Daoy (cell line): ENCODE measurements at regions not wholly inside any gene's neighbourhood (a gene's known extent, or its start where the extent isn't known, plus 50 kb on each side); places are given as distances from the start of the nearest gene placed in this dataset.
"Not testable (repeated sequence)": the region's sequence is repeated elsewhere in the genome, so short reads cannot be mapped to it uniquely, and the experiment has no call there.

Experiments used
- DNase-seq: peaks from one replicate; pipeline ENCODE4 v3.0.0-alpha.2; 2015; ENCODE audit warnings: low read depth

DNA sequence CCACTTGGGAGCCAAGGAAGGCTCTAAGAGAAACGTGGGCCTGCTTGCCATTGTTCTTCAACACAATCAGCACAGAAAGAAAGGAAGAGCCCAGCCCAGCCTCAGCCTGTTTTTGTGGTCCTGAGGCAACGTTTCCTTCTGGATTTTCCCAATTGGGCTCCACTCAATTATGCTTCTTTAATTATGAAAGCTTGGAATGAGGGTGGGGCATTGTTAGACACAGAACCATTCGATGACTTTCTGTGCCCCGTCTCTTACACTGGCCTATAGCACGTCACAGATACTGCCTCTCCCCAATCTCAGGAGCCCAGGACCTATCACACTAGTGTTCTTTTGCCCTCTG, 207.4 kb downstream of the ZFP36L2 start:
- DNase-seq: no peak

DNA sequence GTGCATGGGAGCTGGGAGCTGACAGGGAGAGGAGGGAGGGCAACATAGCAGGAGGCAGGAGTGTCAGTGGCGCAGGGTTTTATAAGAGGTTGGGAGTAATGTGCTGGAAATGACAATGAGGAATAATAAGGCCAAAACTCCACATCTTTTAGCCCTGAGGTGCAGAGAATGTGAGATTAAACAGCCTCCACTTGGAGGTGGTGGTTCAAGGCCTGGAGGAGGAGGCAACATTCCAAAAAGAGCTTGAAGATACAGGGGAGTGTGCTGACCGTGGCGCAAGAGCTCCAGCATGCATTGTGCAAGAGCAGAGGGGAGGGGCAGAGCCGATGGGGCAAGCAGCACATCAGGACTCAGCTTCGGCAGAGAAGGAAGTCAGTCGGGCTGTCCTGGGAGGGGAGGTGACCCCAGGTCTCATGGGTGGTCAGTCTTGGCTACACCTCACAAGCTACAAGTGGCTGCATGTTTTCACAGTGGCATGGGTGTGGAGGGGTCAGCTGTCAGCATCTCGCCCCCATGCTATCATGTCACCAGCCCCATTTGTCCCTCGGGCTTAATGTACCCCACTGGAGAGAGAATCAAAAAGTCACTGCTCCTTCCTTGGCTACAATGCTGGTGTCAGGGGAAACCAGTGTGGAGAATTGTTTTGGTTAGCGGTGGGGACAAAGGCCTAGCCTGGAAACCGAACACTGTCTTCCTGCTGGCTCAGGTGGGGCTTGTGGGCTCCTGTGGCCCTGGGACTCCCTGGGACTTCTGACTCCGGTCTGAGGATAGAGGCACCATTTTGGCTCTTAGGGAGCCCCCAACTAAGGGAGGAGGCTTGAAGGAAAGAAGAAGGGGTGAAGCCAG, 208.0 kb downstream of the ZFP36L2 start:
- DNase-seq: no peak

DNA sequence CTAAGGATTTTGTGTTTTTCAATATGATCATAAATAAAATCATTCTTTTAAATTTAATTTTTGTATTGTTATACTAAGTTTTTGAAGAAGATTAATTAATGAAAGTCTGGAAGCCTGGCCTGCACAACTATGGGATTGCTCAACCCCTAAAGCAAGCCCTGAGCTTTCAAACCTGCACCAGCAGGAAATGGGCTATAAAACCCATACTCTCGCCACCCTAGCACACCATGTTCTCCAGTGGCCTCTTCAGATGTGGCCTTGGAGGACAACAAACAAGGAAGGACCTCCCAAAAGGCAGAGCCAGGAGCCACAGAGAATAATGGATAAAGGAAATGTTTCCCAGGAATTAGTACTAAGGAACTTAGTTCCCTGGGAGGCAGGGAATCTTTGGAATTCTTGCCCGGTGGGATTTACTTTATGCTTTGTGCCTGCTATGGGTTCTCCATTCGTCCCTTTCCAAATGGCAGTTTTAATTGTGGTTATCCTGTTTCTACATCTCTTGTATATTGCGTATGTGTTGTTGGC, 212.5 kb downstream of the ZFP36L2 start:
- no peak for DNase-seq

DNA sequence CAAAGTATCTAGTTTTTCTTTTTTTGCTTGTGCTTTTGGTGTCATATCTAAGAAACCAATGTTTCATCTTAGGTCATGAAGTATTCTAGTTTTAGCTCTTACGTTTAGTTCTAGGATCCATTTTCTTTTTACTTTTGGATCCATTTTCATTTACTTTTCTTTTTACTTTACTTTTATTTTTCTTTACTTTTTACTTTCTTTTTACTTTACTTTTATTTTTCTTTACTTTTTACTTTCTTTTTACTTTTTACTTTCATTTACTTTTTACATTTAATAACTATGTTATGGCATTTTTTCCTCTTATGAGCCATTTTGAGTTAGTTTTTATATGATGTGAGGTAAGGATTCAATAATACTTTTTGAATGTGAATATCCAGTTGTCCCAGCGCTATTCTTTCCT, 213.4 kb downstream of the ZFP36L2 start:
- DNase-seq: no peak

DNA sequence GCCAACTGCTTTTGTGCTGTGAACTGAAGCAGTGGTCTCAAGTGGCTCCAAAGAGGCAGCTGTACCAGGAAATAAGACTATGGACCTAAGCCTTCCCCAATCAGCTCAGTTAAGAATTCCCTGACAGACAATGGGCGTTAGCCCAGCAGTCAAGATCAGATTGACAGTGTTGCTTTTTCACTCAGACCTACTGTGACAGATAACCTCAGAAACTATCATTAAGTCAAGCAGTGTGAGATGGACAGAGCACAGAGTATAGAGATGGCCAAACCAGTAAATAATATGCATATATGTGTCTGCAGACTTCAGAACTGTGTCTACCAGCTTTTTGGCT, 215.3 kb downstream of the ZFP36L2 start:
- DNase-seq: no peak

DNA sequence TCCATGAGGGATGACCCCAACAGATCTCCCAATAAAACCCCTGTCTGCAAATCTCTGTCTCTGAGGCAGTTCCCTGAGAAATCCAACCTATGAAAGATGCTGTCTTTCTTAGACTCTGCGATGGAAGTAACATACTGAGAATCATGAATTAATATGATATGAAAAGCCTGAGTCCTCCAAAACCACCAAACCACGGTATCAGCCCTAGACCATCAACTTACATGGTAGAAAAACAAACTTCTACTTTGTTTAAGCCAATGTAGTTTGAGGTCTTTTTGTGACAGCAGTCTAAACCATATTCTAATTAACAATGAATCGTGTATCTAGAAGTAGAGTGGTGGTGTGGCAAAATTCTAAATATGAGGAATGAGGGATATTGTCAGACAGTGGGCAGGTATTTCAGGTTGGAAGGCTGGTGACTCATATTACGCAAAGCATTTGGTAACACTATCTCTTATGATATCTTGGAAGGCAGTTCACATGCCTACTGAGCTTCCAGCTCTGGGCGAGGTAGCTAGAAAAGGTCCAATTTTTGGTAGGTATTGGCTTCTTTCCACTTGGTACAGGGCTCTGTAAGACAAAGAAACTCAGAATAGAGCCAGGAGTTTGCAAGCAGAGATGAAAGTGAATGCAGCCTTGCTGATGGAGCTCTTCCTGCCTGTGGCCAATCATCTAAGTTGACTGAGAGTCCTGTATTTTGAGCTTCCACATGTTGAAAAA, 215.8 kb downstream of the ZFP36L2 start:
- no peak for DNase-seq

DNA sequence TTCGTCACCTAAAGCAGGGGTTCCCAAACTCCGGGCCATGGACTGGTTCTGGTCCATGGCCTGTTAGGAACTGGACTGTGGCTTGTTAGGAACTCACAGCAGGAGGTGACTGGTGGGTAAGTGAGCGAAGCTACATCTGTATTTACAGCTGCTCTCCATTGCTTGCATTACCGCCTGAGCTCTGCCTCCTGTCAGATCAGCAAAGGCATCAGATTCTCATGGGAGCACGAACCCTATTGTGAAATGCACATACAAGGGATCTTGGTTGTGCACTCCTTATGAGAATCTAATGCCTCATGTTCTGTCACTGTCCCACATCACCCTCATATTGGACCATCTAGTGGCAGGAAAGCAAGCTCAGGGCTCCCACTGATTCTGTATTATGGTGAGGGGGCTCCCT, 217.0 kb downstream of the ZFP36L2 start:
- no peak for DNase-seq

DNA sequence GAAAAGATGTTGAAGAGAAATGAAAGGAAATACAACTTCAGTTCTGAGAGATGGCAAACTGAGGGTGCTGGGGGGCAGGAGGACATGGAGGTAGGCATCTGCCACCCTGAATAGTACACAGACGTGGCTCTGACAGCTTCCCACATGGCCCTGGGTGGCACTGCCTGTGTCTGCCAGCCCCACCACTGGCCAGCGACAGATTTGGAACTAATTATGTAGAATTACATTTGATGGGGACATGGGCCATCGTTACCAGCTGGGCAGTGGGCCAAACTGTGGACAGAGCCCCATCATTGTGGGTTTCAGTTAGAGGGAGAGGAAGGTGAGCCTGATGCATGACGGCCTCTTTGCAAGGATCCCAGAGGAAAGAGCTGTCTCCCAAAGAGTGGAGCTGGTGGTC, 216.0 kb upstream of the HAAO start:
- no peak for DNase-seq

DNA sequence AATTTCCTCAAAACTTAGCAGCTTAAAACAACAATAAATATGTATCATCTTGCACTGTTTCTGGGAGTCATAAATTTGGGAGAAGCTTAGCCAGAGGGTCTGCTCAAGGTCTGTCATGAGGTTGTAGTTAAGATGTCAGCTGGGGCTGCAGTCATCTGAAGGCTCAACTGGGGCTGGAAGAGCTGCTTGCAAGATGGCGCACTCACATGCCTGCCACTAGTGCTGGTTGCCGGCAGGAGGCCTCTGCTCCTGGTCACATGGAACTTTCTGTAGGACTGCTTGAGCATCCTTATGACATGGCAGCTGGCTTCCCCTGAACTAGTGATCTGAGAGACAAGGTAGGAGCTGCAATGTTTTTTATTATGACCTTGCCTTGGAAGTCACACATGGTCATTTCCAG, 215.5 kb upstream of the HAAO start:
- DNase-seq: no peak

DNA sequence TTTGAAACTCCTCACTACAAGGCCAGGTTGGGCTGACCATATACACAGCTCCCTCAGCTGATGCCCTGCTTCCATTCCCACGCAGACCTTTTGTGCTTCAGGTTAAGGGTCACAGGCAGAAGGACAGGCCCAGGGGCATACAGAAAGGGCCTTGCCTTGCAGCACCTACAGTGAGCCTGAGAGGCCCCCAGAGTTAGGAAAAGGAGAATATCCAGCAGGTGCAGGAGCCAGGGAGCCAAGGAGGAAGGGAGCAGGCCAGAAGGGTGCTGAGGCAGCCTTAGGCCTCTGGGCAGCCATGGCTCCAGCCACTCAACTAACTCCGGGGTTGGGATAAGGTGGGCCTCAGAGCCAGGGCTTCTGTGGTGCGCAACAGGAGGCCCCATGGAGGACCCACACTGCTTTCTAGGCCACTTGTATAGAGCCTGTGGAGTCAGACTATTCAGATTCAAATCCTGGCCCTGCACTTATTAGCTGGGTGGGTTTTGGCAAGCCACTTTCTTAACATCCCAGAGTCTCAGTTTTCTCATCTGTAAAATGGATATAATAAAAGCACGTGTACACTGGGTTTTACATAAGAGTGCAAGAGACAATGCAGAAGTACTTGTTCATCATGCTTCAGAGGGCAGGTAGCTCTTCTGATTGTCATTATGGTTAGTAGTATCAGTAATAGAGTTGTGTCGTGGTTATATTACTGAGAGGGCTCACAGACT, 214.6 kb upstream of the HAAO start:
- DNase-seq: no peak

DNA sequence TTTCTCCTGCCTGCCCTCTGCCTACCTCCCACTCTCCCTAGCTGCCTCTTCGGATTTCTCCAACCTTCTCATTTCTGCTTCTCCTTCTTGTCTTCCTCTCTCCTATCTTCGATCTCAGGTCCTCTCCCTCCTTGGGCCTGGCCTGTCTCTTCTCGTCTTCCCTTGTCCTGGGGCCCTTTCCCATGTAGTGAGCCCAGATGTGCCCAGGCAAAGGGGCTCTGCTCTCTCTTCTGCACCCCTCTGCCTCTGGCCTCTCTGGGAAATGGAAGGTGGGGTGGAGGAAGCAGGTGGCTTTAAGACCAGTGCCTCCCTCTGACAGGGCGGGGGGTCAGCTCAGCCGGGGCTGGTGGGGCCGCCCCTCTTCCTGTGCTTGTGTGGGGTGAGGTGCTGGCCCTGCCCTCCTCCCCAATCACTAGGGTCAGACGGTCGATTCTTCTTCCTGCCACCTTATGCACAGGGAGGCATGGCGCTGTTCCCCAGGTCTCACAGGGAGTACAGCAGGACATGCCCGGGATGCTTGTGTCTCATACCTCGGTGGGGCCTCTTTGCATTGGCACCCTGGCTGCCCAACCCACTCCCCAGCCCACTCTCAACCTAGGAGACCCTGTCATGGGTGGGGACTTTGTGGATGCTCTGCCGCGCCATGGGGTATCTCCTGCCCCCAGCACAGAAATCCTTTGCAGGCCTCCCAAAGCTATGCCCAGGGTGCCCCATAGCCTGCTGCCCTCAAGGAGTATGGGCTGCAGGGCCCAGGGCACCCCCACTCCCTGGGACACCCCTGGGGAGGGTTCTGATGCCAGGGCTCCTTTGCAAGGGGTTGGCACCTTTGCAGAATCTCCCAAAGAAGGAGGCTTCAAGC, 213.8 kb upstream of the HAAO start:
- no peak for DNase-seq

DNA sequence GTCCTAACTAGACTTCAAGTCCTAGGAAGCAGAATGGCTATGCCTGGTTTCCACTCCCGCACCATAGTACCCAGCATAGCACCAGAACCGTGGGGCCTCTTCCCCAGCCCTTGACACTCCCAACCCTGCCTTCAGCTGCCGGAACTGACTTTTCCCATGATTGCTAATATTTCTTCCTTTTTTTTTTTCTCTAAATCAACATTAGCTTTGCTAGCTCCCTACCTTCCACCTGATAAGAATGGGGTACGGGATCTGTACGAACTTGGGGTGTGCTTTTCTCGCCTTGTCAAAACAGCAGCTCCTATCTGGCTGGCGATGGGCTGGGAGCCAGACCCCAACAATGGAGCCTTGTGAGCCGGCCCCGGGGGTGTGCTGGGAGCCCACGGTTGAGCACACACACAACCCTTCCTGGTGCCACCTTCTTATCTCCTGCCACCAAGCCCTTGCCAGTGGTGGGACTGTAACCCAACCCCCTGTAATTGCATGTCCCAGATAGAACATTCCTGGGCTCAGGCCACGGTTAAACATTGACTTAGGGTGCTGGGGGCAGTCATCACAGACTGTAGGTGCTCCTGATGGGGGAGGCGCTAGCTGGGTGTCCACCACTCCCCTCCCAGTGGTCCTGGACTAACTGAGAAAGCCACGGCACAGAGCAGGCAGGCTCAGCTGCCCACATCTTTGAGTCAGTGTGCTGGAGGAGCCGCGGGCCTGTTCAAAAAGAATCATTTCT, 213.0 kb upstream of the HAAO start:
- no peak for DNase-seq

DNA sequence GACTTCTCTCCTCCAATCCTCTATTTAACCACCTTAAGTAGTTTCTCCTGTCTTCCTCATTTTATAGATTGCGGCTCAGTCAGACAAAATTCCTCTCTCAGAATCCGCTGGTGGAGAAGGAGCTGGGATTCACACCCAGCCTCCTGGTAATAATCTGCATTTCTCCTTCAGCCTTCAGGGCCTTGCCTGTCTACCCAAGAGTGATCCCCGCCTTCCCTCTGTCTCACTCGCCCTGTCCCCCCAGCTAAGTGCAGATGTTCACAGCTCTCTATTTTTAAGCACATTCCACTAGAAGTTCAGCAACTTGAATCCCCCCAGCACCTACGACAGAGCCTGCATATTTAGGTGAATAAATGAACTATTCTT, 212.5 kb upstream of the HAAO start:
- DNase-seq: no peak

DNA sequence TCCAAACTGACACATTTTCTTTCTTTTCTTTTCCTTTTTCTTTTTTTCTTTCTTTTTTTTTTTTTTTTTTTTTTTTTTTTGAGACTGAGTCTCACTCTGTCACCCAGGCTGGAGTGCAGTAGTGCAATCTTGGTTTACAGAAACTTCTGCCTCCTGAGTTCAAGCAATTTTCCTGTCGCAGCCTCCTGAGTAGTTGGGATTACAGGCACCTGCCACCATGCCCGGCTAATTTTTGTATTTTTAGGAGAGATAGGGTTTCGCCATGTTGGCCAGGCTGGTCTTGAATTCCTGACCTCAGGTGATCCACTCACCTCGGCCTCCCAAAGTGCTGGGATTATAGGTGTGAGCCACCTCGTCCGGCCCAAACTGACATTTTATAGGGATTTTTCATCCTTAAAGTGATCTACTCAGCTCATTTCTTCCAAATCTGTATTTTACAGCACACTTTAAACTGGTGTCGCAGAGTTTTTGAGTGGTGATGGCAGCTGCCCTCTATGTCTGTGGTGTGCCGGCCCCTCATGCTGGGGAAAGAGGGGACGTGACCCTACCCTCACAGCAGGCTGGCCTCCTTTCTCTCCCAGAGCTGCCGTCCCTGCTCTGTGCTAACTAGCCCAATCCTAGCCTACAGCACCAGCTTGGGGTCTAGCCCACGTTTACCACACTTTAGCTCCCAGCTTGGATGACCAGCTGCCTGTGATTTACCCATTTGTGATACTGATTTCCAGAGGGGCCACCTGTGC, 211.9 kb upstream of the HAAO start:
- DNase-seq: not testable (repeated sequence)

DNA sequence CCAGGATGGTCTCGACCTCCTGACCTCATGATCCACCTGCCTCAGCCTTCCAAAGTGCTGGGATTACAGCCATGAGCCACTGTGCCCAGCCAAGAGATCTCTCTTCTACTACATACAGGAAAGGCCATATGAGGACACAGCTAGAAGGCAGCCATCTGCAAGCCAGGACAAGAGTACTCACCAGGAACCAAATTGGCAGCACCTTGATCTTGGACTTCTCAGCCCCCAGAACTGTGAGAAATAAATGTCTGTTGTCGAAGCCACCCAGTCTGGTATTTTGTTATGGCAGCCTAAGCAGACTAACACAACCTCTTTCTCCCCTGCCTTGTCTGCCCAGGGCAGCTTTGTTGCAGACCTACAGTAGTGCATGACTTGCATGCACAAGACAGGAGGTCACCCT, 211.3 kb upstream of the HAAO start:
- DNase-seq: no peak

DNA sequence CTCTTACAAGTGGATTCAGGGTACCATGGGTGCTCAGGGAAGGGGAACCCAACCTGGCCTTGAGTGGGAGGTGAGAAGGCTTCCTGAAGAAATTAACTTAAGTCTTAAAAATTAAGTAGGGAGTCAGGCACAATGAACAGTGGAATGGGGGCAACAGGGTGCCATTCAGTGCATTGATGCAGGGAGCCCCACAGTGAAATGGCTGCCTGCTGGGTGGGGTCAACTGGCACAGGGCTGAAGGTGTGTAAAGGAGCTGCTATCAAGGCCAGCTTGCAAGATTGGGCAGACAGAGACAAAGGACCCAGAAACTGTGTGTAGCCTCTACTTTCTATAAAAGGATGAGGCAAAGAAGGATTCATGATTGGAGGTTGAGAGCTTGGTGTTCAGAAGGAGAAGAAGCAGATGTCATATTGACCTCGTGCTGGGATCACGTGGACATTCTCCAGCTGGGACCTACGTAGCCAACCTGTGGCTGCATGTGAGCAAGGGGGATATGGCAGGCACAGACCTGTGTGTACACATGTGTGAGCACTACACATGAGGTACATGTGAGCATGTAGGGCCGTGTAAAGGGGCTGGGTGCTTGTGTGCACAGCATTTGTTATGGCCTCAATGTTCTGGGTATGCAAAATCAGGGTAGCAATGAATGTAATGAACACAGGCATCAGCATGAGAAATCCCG, 209.5 kb upstream of the HAAO start:
- DNase-seq: no peak

DNA sequence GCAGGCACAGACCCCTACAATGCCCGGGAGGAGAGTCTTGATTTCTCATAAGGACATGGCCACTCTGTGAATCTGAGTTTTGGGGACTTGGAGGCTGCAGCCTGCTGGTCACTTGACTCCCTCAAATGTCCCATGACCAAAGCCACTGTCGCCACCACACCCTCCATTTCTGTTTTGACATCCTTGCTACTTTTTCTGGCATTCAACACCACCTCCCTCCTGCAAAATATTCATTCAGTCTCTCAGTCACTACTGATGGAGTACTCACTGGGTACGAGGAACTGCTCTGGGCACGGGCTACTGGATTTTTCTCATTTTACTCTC, 208.6 kb upstream of the HAAO start:
- no peak for DNase-seq

DNA sequence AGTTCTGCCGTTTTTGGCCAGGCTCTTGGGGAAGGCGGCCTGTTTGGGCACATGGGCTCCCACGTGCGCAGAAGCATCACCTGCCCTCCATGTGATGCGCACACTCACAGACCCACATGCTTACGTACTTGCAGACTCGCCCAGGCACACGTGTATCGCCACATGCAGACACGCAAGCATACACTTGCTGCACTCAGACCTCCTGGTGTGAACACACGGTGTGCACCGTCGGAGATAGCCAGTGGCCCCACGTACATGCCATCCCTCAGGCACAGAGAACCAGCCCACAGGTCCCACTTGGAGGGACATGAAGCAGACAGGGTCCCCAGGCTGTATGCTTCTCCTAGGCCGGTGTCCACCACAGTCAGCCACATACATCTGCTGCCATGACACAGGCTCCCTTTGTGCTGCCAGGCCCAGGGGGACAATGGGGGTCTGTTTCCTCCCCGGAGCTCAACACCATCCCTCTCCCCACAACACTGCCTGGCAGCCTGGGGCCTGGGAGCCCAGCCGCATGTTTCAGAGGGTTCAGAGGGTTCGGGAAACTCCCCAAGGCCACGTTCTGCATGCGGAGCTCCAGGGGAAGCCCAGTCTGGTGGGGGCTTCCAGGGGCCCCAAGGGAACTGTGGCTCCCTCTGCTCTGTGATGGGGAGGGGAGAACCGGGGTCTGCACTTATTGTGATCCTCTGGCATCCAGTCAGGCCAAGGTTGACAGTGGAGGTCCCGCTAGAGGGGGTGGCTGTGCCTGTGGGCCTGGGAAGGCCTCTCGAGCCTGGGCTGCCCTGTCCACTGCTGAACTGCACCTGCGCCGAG, 208.1 kb upstream of the HAAO start:
- no peak for DNase-seq

DNA sequence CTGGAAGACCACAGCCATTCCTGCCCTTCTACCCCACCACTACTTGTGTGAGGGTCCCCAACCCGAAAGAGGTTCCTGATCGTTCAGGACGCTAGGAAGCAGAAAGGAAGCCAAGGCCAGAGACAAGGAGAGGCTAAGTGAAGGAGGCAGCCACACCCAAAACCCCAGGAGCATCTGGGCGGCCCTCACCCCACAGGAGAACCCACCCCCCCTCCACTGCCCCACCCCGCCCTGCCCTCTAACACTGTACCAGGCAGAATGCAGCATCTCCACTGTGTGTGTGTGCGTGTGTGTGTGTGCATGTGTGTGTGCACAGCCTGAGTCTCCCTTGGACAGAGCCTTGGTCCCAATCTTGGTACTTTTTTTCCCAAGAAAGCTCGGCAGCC, 207.5 kb upstream of the HAAO start:
- DNase-seq: no peak
